Upper lobe of left lung (tissue), 6 donors: ENCODE measurements at regions not wholly inside any gene's neighbourhood (a gene's known extent, or its start where the extent isn't known, plus 50 kb on each side); places are given as distances from the start of the nearest gene placed in this dataset.
A peak's percentile ranks its signal among the peaks of the same experiment; 100 is the strongest.
"Not testable (repeated sequence)": the region's sequence is repeated elsewhere in the genome, so short reads cannot be mapped to it uniquely, and the experiment has no call there.

ENCODE experiments used
- ATAC-seq, 2 donors: fragments of 200-7000 bp; cut with Tn5 transposase; one replicate each; pipeline ENCODE4 v1.9.1; 2022; ENCODE audit warnings: mild to moderate bottlenecking in 2 of 2, moderate library complexity in 2 of 2; ENCODE audit not compliant: low FRiP score in 2 of 2
- DNase-seq, 2 donors: peaks; one replicate each; pipeline ENCODE4 v3.0.0-alpha.2; 2019 to 2020
- H3K27ac ChIP-seq, 4 donors: fragments of 200-600 bp; sonication (generic); one replicate each; pipeline ENCODE4 v1.5.1; 2016 to 2019
- H3K27me3 ChIP-seq, 4 donors: fragments of 200-600 bp; sonication (generic); one replicate each; pipeline ENCODE4 v1.5.1; 2017 to 2019
- H3K36me3 ChIP-seq, 4 donors: fragments of 200-600 bp; sonication (generic); one replicate each; pipeline ENCODE4 v1.5.1; 2016 to 2019
- H3K4me1 ChIP-seq, 4 donors: fragments of 200-600 bp; sonication (generic); one replicate each; pipeline ENCODE4 v1.5.1; 2018 to 2019
- H3K4me3 ChIP-seq, 4 donors: fragments of 200-600 bp; sonication (generic); one replicate each; pipeline ENCODE4 v1.5.1; 2017 to 2019; ENCODE audit warnings: mild to moderate bottlenecking in 2 of 4, moderate library complexity in 1 of 4
- H3K9me3 ChIP-seq, 4 donors: fragments of 200-600 bp; sonication (generic); one replicate each; pipeline ENCODE4 v1.5.1; 2018 to 2019
- CTCF ChIP-seq, 6 experiments: fragments of 450-650 bp in 4 of 6; fragments of 200-600 bp in 2 of 6; sonication (generic) in 2 of 6; IDR thresholded peaks; one replicate each; pipeline ENCODE4 v1.5.1; 2016 to 2019; ENCODE audit warnings: antibody characterized with exemption in 6 of 6
- EP300 ChIP-seq, 4 donors: sonication (generic); formaldehyde crosslinking; IDR thresholded peaks; one replicate each; pipeline ENCODE4 v1.5.1; 2017; ENCODE audit warnings: antibody characterized with exemption in 4 of 4, control low read depth in 2 of 4
- POLR2A ChIP-seq, 4 donors: fragments of 450-650 bp; IDR thresholded peaks; one replicate each; pipeline ENCODE4 v1.5.1; 2016 to 2017; ENCODE audit warnings: antibody characterized with exemption in 4 of 4, mild to moderate bottlenecking in 2 of 4
- POLR2AphosphoS5 ChIP-seq, 2 donors: sonication (generic); formaldehyde crosslinking; IDR thresholded peaks; one replicate each; pipeline ENCODE4 v1.5.1; 2017; ENCODE audit warnings: antibody characterized with exemption in 2 of 2
- WGBS, 2 donors: methylation state at CpG; one replicate each; pipeline ENCODE4 v1.1.5; 2017 to 2018; 5-methylcytosine and 5-hydroxymethylcytosine counted together
- donor health status: DM: no; HTN: no; CAD: no; lungs with moderate emphysema.
- donor health status: DM: no; HTN: yes; CAD: no; lungs with severe emphysema.

GRCh38 chr5:62902126-62902525 lies 323.5 kb downstream of the LRRC70 start:
- Histone ChIP-seq H3K27ac (no peak overlapping the region), H3K9me3 (no peaks in the 10 kb centered on the region), H3K4me3 (no peak overlapping the region), H3K4me1 (no peaks in the 10 kb centered on the region), H3K36me3 (no peaks in the 10 kb centered on the region), H3K27me3 (no peaks in the 10 kb centered on the region)
- WGBS, 2 donors = 67 to 76% methylated on average over 2 of the region's 2 CpGs
- DNase-seq (no peak), ATAC-seq (no peak)
- TF ChIP-seq POLR2A (IDR thresholded peaks at IDR 0.05) = no peak
- no peak for TF ChIP-seq CTCF (IDR thresholded peaks at IDR 0.05)
- TF ChIP-seq EP300 (IDR thresholded peaks at IDR 0.05) = no peak
- no peak for TF ChIP-seq POLR2AphosphoS5 (IDR thresholded peaks at IDR 0.05)

- no peaks in the 10 kb centered on the region for H3K9me3 ChIP-seq
- H3K36me3 ChIP-seq = no peaks in the 10 kb centered on the region
- no peaks in the 10 kb centered on the region for H3K4me1 ChIP-seq
- no peak overlapping the region for H3K27ac ChIP-seq
- 68 to 76% methylated on average over 1 of the region's 1 CpG for WGBS, 2 donors
- TF ChIP-seq POLR2A (IDR thresholded peaks at IDR 0.05) = no peak
- no peak for TF ChIP-seq EP300 (IDR thresholded peaks at IDR 0.05)
- no peak for TF ChIP-seq POLR2AphosphoS5 (IDR thresholded peaks at IDR 0.05)
- TF ChIP-seq CTCF (IDR thresholded peaks at IDR 0.05) = no peak
- H3K27me3 ChIP-seq = no peaks in the 10 kb centered on the region
- DNase-seq (no peak), ATAC-seq (no peak)
- no peak overlapping the region for H3K4me3 ChIP-seq
These were observed 322.4 kb downstream of the LRRC70 start for GRCh38 chr5:62900976-62901375.

GRCh38 chr5:62896121-62896893 lies 317.7 kb downstream of the LRRC70 start:
- Histone ChIP-seq H3K27me3 (no peaks in the 10 kb centered on the region), H3K9me3 (no peaks in the 10 kb centered on the region), H3K27ac (no peak overlapping the region), H3K36me3 (no peaks in the 10 kb centered on the region), H3K4me3 (no peak overlapping the region), H3K4me1 (no peaks in the 10 kb centered on the region)
- TF ChIP-seq EP300 (IDR thresholded peaks at IDR 0.05) (no peak), POLR2AphosphoS5 (IDR thresholded peaks at IDR 0.05) (no peak), CTCF (IDR thresholded peaks at IDR 0.05) (no peak), POLR2A (IDR thresholded peaks at IDR 0.05) (no peak)
- ATAC-seq (no peak), DNase-seq (no peak)
- 74 to 90% methylated on average over 4 to 8 of the region's 8 CpGs for WGBS, 2 donors

- H3K9me3 ChIP-seq = no peaks in the 10 kb centered on the region
- no peak overlapping the region for H3K4me3 ChIP-seq
- no peak for ATAC-seq
- no peak for DNase-seq
- TF ChIP-seq POLR2A (IDR thresholded peaks at IDR 0.05) = no peak
- TF ChIP-seq EP300 (IDR thresholded peaks at IDR 0.05) = no peak
- no peak for TF ChIP-seq POLR2AphosphoS5 (IDR thresholded peaks at IDR 0.05)
- H3K36me3 ChIP-seq = no peaks in the 10 kb centered on the region
- no peaks in the 10 kb centered on the region for H3K4me1 ChIP-seq
- 37 to 59% methylated on average over 5 of the region's 5 CpGs for WGBS, 2 donors
- H3K27me3 ChIP-seq = no peaks in the 10 kb centered on the region
- no peak overlapping the region for H3K27ac ChIP-seq
These were observed 308.1 kb downstream of the LRRC70 start for GRCh38 chr5:62886603-62887315.

- peak in 1 of 2 donors; percentile 8 for DNase-seq
- not testable (repeated sequence) for H3K4me1 ChIP-seq, H3K36me3 ChIP-seq, H3K9me3 ChIP-seq, H3K4me3 ChIP-seq, H3K27ac ChIP-seq, H3K27me3 ChIP-seq, ATAC-seq
- 73 to 86% methylated on average over 4 to 5 of the region's 5 CpGs for WGBS, 2 donors
These were observed 258.7 kb downstream of the LRRC70 start for GRCh38 chr5:62837330-62837729.
